ENCODE measurements at regions not wholly inside any gene's neighbourhood (a gene's known extent, or its start where the extent isn't known, plus 50 kb on each side); places are given as distances from the start of the nearest gene placed in this dataset.

DNA sequence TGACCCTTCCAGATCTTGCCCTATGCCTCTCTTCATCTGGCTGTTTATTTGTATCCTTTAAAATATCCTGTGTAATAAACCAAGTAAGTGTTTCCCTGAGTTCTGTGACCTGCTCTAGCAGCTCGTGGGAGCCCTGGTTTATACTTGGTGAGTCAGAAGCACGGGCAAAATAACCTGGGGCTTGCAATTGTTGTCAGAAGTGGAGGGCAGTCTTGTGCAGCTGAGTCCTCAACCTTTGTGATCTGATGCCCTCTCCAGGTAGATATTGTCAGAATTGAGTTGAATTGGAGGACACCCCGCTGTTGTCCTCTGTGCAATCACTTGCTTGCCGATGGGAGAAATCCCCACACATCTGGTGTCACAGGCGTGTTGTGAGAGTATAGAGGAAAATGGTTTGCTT is 62.5 kb upstream of the PRICKLE1 start:
- CTCF ChIA-PET: no interaction called here
- DNase-seq: peak; percentile 41
- peak; percentile 96 for ATAC-seq

DNA sequence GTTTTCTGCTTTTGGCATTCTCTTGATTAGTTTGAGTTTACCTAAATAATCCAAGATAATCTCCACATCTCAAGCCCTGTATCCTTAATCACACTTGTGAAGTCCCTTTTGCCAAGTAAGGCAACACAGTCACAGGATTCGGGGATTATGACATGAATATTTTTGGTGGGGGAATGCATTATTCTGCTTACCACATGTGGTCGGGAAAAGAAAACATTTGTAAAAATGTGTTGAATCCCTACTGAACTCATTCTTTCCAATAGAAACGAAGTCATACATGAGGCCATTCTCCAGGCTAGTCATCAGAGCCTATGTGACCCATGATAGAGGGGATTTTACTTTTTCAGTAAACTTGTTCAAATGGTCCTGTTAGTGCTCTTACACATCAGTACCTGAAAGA is 58.5 kb upstream of the PRICKLE1 start:
- no peaks in the 10 kb centered on the region for H4K20me1 ChIP-seq (ENCODE audit: low read length)
- H3K27ac ChIP-seq (ENCODE audit: low read length): no peak overlapping the region
- no peaks in the 10 kb centered on the region for H3K27me3 ChIP-seq (ENCODE audit: low read length)
- H3K4me1 ChIP-seq (ENCODE audit: insufficient read depth, low read length): 0 out of 2 replicates have a peak, but pooled peaks cover 3% of the 10 kb centered on the region
- no peaks in the 10 kb centered on the region for H3K79me2 ChIP-seq (ENCODE audit: low read length)
- H3F3A ChIP-seq (ENCODE audit: low read length, unreplicated experiment): no peaks in the 10 kb centered on the region
- DNase-seq: no peak
- no peaks in the 10 kb centered on the region for H3K36me3 ChIP-seq (ENCODE audit: low read depth, low read length)
- no peaks in the 10 kb centered on the region for H3K9me2 ChIP-seq (replicated peaks; ENCODE audit: low read length)
- ChIA-PET CTCF (no interaction called here), POLR2A (ENCODE audit: unreplicated experiment) (no interaction called here)
- no peak for ATAC-seq
- H3K9ac ChIP-seq (ENCODE audit: low read length): no peak overlapping the region
- H3K4me2 ChIP-seq (ENCODE audit: low read length): no peak overlapping the region
- no peaks in the 10 kb centered on the region for H3K9me3 ChIP-seq (ENCODE audit: low read length)
- H3K4me3 ChIP-seq (ENCODE audit: low read length): no peak overlapping the region
- intact Hi-C loops (cut with micrococcal nuclease): no loop called here
- TF ChIP-seq, protein P1, sequence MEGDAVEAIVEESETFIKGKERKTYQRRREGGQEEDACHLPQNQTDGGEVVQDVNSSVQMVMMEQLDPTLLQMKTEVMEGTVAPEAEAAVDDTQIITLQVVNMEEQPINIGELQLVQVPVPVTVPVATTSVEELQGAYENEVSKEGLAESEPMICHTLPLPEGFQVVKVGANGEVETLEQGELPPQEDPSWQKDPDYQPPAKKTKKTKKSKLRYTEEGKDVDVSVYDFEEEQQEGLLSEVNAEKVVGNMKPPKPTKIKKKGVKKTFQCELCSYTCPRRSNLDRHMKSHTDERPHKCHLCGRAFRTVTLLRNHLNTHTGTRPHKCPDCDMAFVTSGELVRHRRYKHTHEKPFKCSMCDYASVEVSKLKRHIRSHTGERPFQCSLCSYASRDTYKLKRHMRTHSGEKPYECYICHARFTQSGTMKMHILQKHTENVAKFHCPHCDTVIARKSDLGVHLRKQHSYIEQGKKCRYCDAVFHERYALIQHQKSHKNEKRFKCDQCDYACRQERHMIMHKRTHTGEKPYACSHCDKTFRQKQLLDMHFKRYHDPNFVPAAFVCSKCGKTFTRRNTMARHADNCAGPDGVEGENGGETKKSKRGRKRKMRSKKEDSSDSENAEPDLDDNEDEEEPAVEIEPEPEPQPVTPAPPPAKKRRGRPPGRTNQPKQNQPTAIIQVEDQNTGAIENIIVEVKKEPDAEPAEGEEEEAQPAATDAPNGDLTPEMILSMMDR (conservative IDR thresholded peaks at IDR 0.05; ENCODE audit: low read depth, low read length): no peak
- TF ChIP-seq EZH2 (IDR thresholded peaks at IDR 0.05; ENCODE audit: low read length, unreplicated experiment): no peak
- no peak for TF ChIP-seq EZH2phosphoT487 (IDR thresholded peaks at IDR 0.05; ENCODE audit: borderline replicate concordance, low read length)
- no TSS peak for BruUV-seq (replicated peaks)
- no peak overlapping the region for H2AFZ ChIP-seq (ENCODE audit: low read length)

More for the DNA sequence above, 62.5 kb upstream of the PRICKLE1 start:
- Histone ChIP-seq H3F3A (ENCODE audit: low read length, unreplicated experiment) (no peaks in the 10 kb centered on the region), H2AFZ (ENCODE audit: low read length) (0 out of 2 replicates have a peak overlapping the region, but pooled peaks have one; percentile 11), H3K9me2 (replicated peaks; ENCODE audit: low read length) (no peaks in the 10 kb centered on the region), H3K9me3 (ENCODE audit: low read length) (no peaks in the 10 kb centered on the region), H3K4me2 (ENCODE audit: low read length) (no peak overlapping the region), H3K9ac (ENCODE audit: low read length) (no peak overlapping the region), H3K36me3 (ENCODE audit: low read depth, low read length) (no peaks in the 10 kb centered on the region), H3K79me2 (ENCODE audit: low read length) (no peaks in the 10 kb centered on the region), H3K27ac (ENCODE audit: low read length) (no peak overlapping the region), H3K4me1 (ENCODE audit: insufficient read depth, low read length) (0 out of 2 replicates have a peak, but pooled peaks cover 3% of the 10 kb centered on the region), H3K4me3 (ENCODE audit: low read length) (no peak overlapping the region), H3K27me3 (ENCODE audit: low read length) (no peaks in the 10 kb centered on the region), H4K20me1 (ENCODE audit: low read length) (no peaks in the 10 kb centered on the region)
- TF ChIP-seq, protein P1 (conservative IDR thresholded peaks at IDR 0.05; ENCODE audit: low read depth, low read length): peak; percentile 21; the same call in 1 of the 2 replicates
- no peak for TF ChIP-seq EZH2phosphoT487 (IDR thresholded peaks at IDR 0.05; ENCODE audit: borderline replicate concordance, low read length)
- intact Hi-C loops (cut with micrococcal nuclease): no loop called here
- no TSS peak for BruUV-seq (replicated peaks)
- POLR2A ChIA-PET (ENCODE audit: unreplicated experiment): no interaction called here

DNA sequence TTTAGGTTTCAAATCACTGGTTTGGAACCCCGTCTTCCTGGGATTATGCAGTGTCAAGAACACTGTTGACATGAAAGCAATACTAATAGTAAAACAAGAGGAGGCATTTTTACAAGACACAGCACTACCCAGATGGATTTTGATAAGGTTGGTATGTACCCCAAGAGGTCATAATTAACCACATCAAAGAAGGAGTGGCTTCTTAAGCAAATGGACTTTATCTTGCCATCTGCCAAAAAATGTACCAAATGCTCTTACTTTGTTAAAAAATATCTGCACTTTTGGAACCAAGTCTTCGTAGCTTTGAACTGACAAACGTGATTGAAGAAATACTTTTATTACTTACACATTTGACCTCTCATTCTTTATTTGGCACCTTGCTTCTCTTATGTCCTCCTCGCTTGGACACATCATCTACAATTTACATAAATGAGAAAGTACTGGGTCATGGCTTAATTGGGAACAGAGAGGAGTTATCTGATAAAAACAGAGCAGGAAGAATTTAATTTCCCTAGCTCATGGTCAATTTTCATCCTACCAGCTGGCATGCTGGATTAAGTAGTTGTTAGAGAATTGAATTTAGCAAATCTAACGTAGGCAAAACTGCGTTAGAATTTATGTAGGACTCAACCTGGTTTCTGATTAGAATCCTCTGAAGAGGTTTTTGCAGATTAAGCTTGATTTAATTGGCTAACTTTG is 54.5 kb upstream of the PRICKLE1 start:
- no peaks in the 10 kb centered on the region for H3F3A ChIP-seq (ENCODE audit: low read length, unreplicated experiment)
- H4K20me1 ChIP-seq (ENCODE audit: low read length): no peaks in the 10 kb centered on the region
- no peak overlapping the region for H3K4me2 ChIP-seq (ENCODE audit: low read length)
- no peaks in the 10 kb centered on the region for H3K79me2 ChIP-seq (ENCODE audit: low read length)
- no peak overlapping the region for H3K27ac ChIP-seq (ENCODE audit: low read length)
- H3K9ac ChIP-seq (ENCODE audit: low read length): no peak overlapping the region
- no peaks in the 10 kb centered on the region for H3K27me3 ChIP-seq (ENCODE audit: low read length)
- ATAC-seq: no peak
- H3K9me3 ChIP-seq (ENCODE audit: low read length): no peaks in the 10 kb centered on the region
- BruUV-seq (replicated peaks): no TSS peak
- no peak overlapping the region for H3K4me3 ChIP-seq (ENCODE audit: low read length)
- TF ChIP-seq, protein P1 (conservative IDR thresholded peaks at IDR 0.05; ENCODE audit: low read depth, low read length): no peak
- TF ChIP-seq EZH2phosphoT487 (IDR thresholded peaks at IDR 0.05; ENCODE audit: borderline replicate concordance, low read length) (no peak), EZH2 (IDR thresholded peaks at IDR 0.05; ENCODE audit: low read length, unreplicated experiment) (no peak)
- no peak for DNase-seq
- ChIA-PET POLR2A (ENCODE audit: unreplicated experiment) (no interaction called here), CTCF (no interaction called here)
- no peaks in the 10 kb centered on the region for H3K36me3 ChIP-seq (ENCODE audit: low read depth, low read length)
- H3K4me1 ChIP-seq (ENCODE audit: insufficient read depth, low read length): no peaks in the 10 kb centered on the region
- H2AFZ ChIP-seq (ENCODE audit: low read length): no peak overlapping the region
- intact Hi-C loops (cut with micrococcal nuclease): no loop called here
- no peaks in the 10 kb centered on the region for H3K9me2 ChIP-seq (replicated peaks; ENCODE audit: low read length)

Measured in PC-3 (cell line).